Aorta (tissue), 5 donors: ENCODE measurements at regions not wholly inside any gene's neighbourhood (a gene's known extent, or its start where the extent isn't known, plus 50 kb on each side); places are given as distances from the start of the nearest gene placed in this dataset.
"Not testable (repeated sequence)": the region's sequence is repeated elsewhere in the genome, so short reads cannot be mapped to it uniquely, and the experiment has no call there.

Experiments used
- ATAC-seq: fragments of 200-7000 bp; cut with Tn5 transposase; one replicate; pipeline ENCODE4 v1.9.1; 2022; ENCODE audit warnings: moderate library complexity; ENCODE audit not compliant: low FRiP score
- DNase-seq, 2 donors: peaks; one replicate each; pipeline ENCODE4 v3.0.0-alpha.2; 2020
- H3K27ac ChIP-seq, 2 donors: one replicate each; pipeline ENCODE4 v1.5.1; 2013; ENCODE audit warnings: low read length in 2 of 2, mild to moderate bottlenecking in 2 of 2, moderate library complexity in 2 of 2, control low read depth in 1 of 2, inconsistent platforms in 1 of 2, low read depth in 1 of 2
- H3K27me3 ChIP-seq, 2 donors: one replicate each; pipeline ENCODE4 v1.6.1; 2013; ENCODE audit warnings: control low read depth in 1 of 2, low read length in 1 of 2, mild to moderate bottlenecking in 1 of 2, moderate library complexity in 1 of 2; ENCODE audit not compliant: insufficient read depth in 2 of 2, control insufficient read depth in 1 of 2
- H3K36me3 ChIP-seq, 2 donors: one replicate each; pipeline ENCODE4 v1.6.1; 2013; ENCODE audit warnings: control low read depth in 1 of 2, low read length in 1 of 2, mild to moderate bottlenecking in 1 of 2; ENCODE audit not compliant: insufficient read depth in 2 of 2, control insufficient read depth in 1 of 2
- H3K4me1 ChIP-seq, 2 donors: one replicate each; pipeline ENCODE4 v1.6.1; 2013; ENCODE audit warnings: low read length in 2 of 2, control low read depth in 1 of 2, mild to moderate bottlenecking in 1 of 2, moderate library complexity in 1 of 2; ENCODE audit not compliant: insufficient read depth in 2 of 2, control insufficient read depth in 1 of 2
- H3K4me3 ChIP-seq, 2 donors: one replicate each; pipeline ENCODE4 v1.5.1; 2013; ENCODE audit warnings: low read length in 2 of 2, control low read depth in 1 of 2, mild to moderate bottlenecking in 1 of 2
- H3K9me3 ChIP-seq: one replicate; pipeline ENCODE4 v1.6.1; 2013; ENCODE audit warnings: mild to moderate bottlenecking, low read length; ENCODE audit not compliant: control insufficient read depth
- WGBS, 2 donors: extraction: QIAGEN DNeasy Blood & Tissue Kit; methylation state at CpG; one replicate each; pipeline ENCODE4 v1.1.7; 2013; 5-methylcytosine and 5-hydroxymethylcytosine counted together
- intact Hi-C, 2 donors: fragments of 100-400 bp; cut with DNase I; formaldehyde crosslinking; loops; one replicate each; pipeline versions ENCODE4 v1.14.2 to v1.15.0; 2022
- donor health status: healthy with polysubstance abuse.
- donor health status: Bipolar disorder and iron deficiency.
- donor health status: DM: no; HTN: no; CAD: no.
- donor health status: DM: no; HTN: no; CAD: no.
- donor health status: DM: yes; HTN: yes; CAD: no.

DNA sequence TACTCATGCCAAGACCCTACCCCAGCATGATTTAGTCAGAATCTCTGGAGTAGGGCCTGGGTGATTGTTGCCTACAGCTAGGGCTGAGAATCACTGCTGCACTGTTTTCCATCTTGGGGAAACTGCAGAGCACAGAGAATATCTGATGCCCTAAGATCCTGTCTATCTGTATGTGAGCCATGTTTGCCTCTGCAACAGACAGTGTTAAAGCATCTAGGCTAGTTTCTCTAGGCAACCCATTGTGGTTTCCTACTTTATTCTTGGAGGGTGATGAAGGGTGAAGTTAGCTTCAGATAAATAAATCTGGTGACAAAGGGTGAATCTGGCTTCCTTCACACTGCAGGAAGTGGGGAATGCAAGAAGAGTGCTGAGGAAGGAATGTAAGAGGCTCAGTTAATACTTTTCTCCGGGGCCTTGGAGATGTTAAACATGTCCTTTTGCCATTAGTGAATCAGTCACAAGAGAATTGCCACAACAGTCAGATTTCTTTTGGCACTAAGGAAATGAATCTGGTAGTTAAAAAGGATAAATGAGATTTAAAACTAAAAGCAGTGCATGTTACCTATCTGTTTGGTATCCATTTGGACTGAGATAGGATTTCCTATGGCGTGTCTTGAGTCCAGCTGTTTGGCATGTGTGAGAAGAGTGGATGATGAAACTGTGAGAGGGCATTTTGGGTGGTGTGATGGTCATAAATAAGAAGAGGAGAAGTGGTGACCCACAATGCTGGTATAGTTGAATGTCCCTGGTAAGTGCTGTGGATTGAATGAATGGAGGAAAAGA, 119.6 kb upstream of the IKBKE start:
- H3K9me3 ChIP-seq, DNase-seq, H3K27me3 ChIP-seq, H3K4me1 ChIP-seq, ATAC-seq, intact Hi-C loops, H3K27ac ChIP-seq, H3K4me3 ChIP-seq, H3K36me3 ChIP-seq: not testable (repeated sequence)
- 85 to 87% methylated on average over 2 of the region's 2 CpGs for WGBS, 2 donors

DNA sequence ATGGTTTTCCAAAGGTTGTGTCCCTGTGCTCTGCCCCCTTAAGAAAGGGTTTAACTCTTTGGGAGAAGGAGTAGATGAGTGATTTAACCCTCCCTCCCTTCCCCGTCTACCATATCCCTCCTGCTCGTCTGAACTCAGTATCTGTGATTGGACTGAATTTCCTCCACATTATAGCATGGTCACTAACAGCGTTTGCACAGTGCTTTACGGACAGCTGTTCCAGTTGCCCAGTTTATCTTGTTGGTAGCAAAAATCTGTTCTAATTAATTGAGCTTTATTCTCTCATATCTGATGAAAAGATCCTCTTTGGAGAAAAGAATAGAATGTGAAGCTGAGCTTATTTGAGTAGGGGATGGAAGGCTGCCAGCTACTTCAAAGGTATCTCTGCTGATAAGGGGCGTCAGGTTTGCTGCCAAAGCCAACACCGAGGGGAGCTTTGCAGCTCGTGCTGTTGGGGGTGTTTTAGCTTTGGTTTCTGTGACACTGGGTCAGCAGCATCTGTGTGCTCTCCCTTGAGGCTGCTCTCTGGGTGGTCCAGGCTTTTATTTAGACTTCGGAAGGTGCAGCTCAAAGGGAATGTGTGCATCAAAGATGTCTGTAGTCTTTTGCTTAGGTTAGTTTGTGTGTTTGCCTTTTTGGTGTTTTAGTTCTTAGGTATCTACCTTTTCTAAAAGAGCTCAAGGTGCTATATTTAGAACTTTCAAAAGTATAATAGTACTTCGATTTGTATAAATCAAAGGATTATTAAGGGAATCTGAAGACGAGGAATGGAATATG, 118.8 kb upstream of the IKBKE start:
- H3K4me3 ChIP-seq, ATAC-seq, H3K9me3 ChIP-seq, H3K27me3 ChIP-seq, H3K4me1 ChIP-seq, H3K27ac ChIP-seq, H3K36me3 ChIP-seq, DNase-seq, intact Hi-C loops: not testable (repeated sequence)
- WGBS, 2 donors: 83% methylated on average over 4 of the region's 10 CpGs

DNA sequence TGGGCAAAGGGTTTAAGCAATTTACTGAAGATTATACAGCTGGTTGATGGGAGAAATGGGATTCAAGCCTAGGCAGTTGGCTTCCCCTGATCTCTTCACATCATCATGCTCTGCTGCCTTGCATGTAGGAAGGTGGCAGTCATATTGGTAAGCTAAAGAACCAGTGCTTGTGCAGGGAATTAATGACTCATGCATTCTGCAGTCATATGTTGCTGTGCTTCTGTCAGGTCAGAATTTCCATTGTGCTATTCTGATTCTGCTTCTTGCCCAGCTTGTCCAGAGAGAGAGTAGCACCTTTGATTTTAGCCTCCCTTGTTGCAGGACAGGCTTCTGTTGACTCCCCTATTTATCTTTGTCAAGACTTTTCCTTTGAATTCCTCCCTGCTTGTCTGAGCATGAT, 114.0 kb upstream of the IKBKE start:
- H3K36me3 ChIP-seq, DNase-seq, H3K27ac ChIP-seq, H3K4me1 ChIP-seq, H3K27me3 ChIP-seq, ATAC-seq, intact Hi-C loops, H3K4me3 ChIP-seq, H3K9me3 ChIP-seq: not testable (repeated sequence)

DNA sequence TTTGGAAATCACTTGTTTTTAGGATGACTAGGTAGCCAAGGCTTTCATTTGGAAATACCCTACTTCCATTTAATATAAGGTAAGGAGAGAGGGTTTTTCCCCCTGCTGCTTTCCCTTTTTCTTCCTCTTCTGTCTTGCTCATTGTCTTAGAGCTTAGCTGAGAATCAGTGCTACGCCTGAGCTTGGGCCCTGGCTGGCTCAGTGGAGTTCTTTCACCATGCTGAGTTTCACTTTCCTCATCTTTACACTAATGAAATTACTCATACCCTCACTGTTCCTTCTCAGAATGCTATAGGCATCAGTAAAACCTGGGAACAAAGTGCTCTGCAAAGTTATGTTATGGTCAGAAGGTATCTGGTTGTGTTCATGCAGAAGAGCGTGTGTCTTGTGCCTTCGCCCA, 112.3 kb upstream of the IKBKE start:
- intact Hi-C loops, H3K36me3 ChIP-seq, H3K27me3 ChIP-seq, H3K27ac ChIP-seq, H3K4me3 ChIP-seq, DNase-seq, H3K4me1 ChIP-seq, H3K9me3 ChIP-seq, ATAC-seq: not testable (repeated sequence)
- 94% methylated on average over 1 of the region's 3 CpGs for WGBS, 2 donors

DNA sequence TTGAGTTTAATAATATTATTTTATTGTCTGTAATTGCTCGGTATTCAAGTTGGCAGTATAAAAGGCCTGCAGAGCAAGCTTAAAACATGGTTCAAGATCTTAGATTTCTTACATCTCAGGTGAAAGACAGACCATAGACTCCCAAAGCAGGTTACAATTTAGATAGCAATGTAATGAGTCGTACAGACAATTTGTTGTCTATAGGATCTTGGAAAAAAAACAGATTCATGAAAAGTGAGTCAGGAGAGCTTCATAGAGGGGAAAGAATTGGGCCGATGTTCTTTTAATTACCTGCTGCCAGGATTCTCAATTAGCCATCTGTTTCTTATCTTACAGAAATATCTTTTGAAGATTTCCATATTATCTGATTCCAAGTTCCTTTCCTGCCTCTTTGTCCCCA, 111.5 kb upstream of the IKBKE start:
- DNase-seq, intact Hi-C loops, H3K27ac ChIP-seq, H3K27me3 ChIP-seq, ATAC-seq, H3K4me1 ChIP-seq, H3K36me3 ChIP-seq, H3K4me3 ChIP-seq, H3K9me3 ChIP-seq: not testable (repeated sequence)
- 90 to 100% methylated on average over 1 to 2 of the region's 3 CpGs for WGBS, 2 donors

DNA sequence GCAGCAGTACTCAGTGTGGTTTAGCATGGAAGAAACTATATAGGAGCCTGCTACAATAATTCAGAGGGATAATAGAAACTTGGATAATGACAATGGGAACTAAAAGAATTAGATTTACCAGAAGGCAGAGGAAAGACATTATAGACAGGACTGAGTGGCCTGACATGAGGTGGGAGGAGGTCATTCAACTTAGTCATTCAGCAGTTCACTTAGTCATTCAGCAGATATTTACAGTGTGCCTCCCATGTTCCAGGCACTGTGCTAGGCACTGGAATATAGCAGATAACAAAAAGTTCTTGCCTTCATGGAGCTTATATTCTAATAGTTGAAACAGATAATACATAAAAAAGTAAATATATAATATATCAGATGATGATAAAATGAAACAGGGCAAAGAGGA, 110.9 kb upstream of the IKBKE start:
- H3K4me1 ChIP-seq, H3K27me3 ChIP-seq, H3K4me3 ChIP-seq, DNase-seq, H3K27ac ChIP-seq, ATAC-seq, intact Hi-C loops, H3K36me3 ChIP-seq, H3K9me3 ChIP-seq: not testable (repeated sequence)

DNA sequence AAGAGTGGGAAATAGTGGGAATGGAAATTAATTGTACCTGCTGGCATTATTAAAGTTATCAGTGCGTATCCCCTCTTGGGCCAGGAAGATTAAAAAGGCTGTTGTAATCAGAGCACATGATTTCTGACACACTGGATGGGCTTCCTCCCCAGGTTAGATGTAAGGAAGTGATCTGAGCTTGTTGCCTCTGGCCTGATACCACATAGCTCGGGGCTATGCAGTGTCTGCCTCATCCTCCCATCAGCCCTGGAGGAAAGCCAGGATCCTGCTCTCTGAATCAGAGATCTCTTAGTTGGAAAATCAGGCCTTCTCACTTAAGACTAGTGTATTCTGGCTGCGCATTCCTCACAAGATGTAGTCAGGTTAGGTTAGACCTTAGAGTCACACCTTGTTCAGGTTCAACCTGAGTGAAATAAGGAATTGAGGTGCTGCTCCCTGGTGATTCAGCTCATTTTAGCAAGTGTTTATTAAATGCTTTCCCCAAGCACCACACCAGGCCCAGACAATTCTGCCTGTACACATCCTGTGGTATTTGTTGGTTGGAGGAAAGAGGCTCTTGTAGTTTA, 108.2 kb upstream of the IKBKE start:
- H3K4me1 ChIP-seq, DNase-seq, H3K27me3 ChIP-seq, H3K9me3 ChIP-seq, H3K36me3 ChIP-seq, H3K27ac ChIP-seq, H3K4me3 ChIP-seq, ATAC-seq, intact Hi-C loops: not testable (repeated sequence)
- 100% methylated on average over 1 to 2 of the region's 3 CpGs for WGBS, 2 donors

DNA sequence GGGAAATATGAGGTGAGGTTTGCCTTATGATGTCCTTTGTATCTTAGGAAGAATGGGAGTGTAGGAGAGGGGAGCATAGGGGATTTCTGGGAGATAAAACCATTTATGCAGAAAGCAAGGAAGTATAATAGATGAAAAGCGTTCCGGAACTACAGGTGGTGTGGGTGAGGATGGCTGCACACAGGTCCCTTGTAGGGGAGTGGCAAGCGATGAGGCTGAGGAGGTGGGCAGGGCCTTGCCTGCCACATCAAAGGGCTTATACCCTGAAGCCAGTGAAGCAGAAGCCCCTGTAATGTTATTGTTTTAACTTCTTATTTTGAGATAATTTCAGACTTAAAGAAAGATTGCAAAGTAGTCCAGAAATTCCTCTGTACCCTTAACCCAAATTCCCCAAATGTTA, 107.3 kb upstream of the IKBKE start:
- intact Hi-C loops, DNase-seq, H3K36me3 ChIP-seq, ATAC-seq, H3K4me3 ChIP-seq, H3K4me1 ChIP-seq, H3K9me3 ChIP-seq, H3K27me3 ChIP-seq, H3K27ac ChIP-seq: not testable (repeated sequence)
- WGBS, 2 donors: 97% methylated on average over 2 to 3 of the region's 3 CpGs

DNA sequence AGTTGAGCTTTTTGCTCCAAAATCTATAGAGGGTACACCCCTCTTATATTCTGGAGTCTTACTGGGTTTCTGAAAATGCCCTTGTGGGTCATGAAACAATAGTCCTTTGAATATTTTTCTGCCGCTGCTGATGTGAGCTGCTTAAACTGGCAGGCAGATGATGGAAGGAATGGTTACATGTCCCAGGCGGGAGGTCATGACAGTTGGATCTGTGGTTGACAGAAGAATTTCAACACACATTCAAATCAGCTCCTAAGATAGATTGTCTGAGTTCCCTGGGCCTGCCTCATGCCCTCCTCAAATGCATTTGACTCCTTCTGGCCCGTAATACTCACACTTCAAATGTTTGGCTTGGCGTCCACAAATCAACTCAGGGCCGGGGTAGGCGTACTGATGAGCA, 105.0 kb upstream of the IKBKE start:
- intact Hi-C loops, H3K4me1 ChIP-seq, ATAC-seq, H3K27me3 ChIP-seq, H3K27ac ChIP-seq, DNase-seq, H3K4me3 ChIP-seq, H3K9me3 ChIP-seq, H3K36me3 ChIP-seq: not testable (repeated sequence)
- 57 to 62% methylated on average over 6 of the region's 6 CpGs for WGBS, 2 donors
